HCT116 (cell line): ENCODE measurements at regions not wholly inside any gene's neighbourhood (a gene's known extent, or its start where the extent isn't known, plus 50 kb on each side); places are given as distances from the start of the nearest gene placed in this dataset.

Experiments used
- ATAC-seq: fragments of 200-7000 bp; cut with Tn5 transposase; 2 replicates; pipeline ENCODE4 v1.9.1; 2020; ENCODE audit warnings: mild to moderate bottlenecking, moderate library complexity
- BruUV-seq: library from RNA; stranded (reverse); fragments of 400-500 nt; replicated peaks from 2 replicates; lab custom pipeline; 2021; lab: Mats Ljungman, UMichigan
- CTCF ChIA-PET: fragments of 300-600 bp; sonication (Branson Sonifier 250); formaldehyde crosslinking; loops from one replicate; lab custom pipeline; 2021; ENCODE audit warnings: antibody characterized with exemption; lab: Charles Lee
- POLR2A ChIA-PET: fragments of 300-600, 350-600 bp; sonication (Branson Sonifier 250); formaldehyde crosslinking; loops from one replicate; lab custom pipeline; 2021; ENCODE audit warnings: antibody characterized with exemption; lab: Charles Lee
- RAD21 ChIA-PET, 2 experiments: fragments of 300-600 bp; sonication (Branson Sonifier 250); formaldehyde crosslinking; loops; one replicate each; lab custom pipeline; 2023; ENCODE audit warnings: low total read pairs in 2 of 2; ENCODE audit not compliant: uncharacterized antibody in 2 of 2, unreplicated experiment in 2 of 2, low non-redundant PET in 1 of 2; lab: Charles Lee
- DNase-seq: peaks from one replicate; pipeline ENCODE4 v3.0.0-alpha.2; 2010; ENCODE audit warnings: low read depth, low spot score
- H2AFZ ChIP-seq: fragments of 200-600 bp; shearing (Covaris generic), sonication (generic); 2 replicates; pipeline ENCODE4 v1.6.1; 2017; ENCODE audit warnings: low read depth, mixed run types, mixed read lengths, antibody characterized with exemption, low read length; ENCODE audit not compliant: poor library complexity, severe bottlenecking
- H3K27ac ChIP-seq: 2 replicates; pipeline ENCODE4 v1.5.1; 2012; ENCODE audit warnings: low read depth, low read length
- H3K27me3 ChIP-seq: fragments of 200-600 bp; sonication (generic); 2 replicates; pipeline ENCODE4 v1.6.1; 2016; ENCODE audit warnings: mixed run types, low read length, mixed read lengths; ENCODE audit not compliant: insufficient read depth
- H3K36me3 ChIP-seq, 2 experiments: fragments of 200-500 bp in 1 of 2; fragments of 200-600 bp in 1 of 2; sonication (Bioruptor generic) in 1 of 2; sonication (generic) in 1 of 2; 2 replicates each; pipeline versions ENCODE4 v1.5.1 to v1.6.1; 2014 to 2016; ENCODE audit warnings: low read length in 2 of 2, inconsistent platforms in 1 of 2, mixed read lengths in 1 of 2, mixed run types in 1 of 2; ENCODE audit not compliant: insufficient read depth in 2 of 2, control insufficient read depth in 1 of 2
- H3K4me1 ChIP-seq, 2 experiments: fragments of 200-600 bp in 1 of 2; sonication (generic) in 1 of 2; 2 replicates each; pipeline versions ENCODE4 v1.5.1 to v1.6.1; 2012 to 2017; ENCODE audit warnings: low read length in 2 of 2, inconsistent platforms in 1 of 2, mild to moderate bottlenecking in 1 of 2, mixed read lengths in 1 of 2, mixed run types in 1 of 2, moderate library complexity in 1 of 2; ENCODE audit not compliant: insufficient read depth in 2 of 2, control insufficient read depth in 1 of 2
- H3K4me2 ChIP-seq: fragments of 200-600 bp; sonication (generic); 2 replicates; pipeline ENCODE4 v1.6.1; 2017; ENCODE audit warnings: mixed run types, low read length, mixed read lengths
- H3K4me3 ChIP-seq, 2 experiments: fragments of 200-600 bp in 1 of 2; sonication (generic) in 1 of 2; replicated peaks in 1 of 2; 2 replicates each; pipeline ENCODE4 v1.5.1; 2011 to 2016; ENCODE audit warnings: low read length in 2 of 2, control low read depth in 1 of 2, low read depth in 1 of 2, mild to moderate bottlenecking in 1 of 2, mixed read lengths in 1 of 2, mixed run types in 1 of 2
- H3K79me2 ChIP-seq: fragments of 200-600 bp; sonication (generic); 2 replicates; pipeline ENCODE4 v1.6.1; 2017; ENCODE audit warnings: mild to moderate bottlenecking, mixed run types, low read length, moderate library complexity, mixed read lengths; ENCODE audit not compliant: insufficient read depth
- H3K9ac ChIP-seq: fragments of 200-600 bp; sonication (generic); 2 replicates; pipeline ENCODE4 v1.6.1; 2016; ENCODE audit warnings: low read length, mixed read lengths
- H3K9me2 ChIP-seq: fragments of 200-600 bp; sonication (generic), shearing (Covaris generic); 2 replicates; pipeline ENCODE4 v1.6.1; 2017; ENCODE audit warnings: mixed run types, mild to moderate bottlenecking, moderate library complexity; ENCODE audit not compliant: insufficient read depth
- H3K9me3 ChIP-seq, 2 experiments: fragments of 200-500 bp in 1 of 2; fragments of 200-600 bp in 1 of 2; sonication (Bioruptor generic) in 1 of 2; sonication (generic) in 1 of 2; 2 replicates each; pipeline ENCODE4 v1.6.1; 2014 to 2017; ENCODE audit warnings: low read length in 2 of 2, mixed read lengths in 2 of 2, inconsistent platforms in 1 of 2, low read depth in 1 of 2, mild to moderate bottlenecking in 1 of 2, mixed run types in 1 of 2, moderate library complexity in 1 of 2; ENCODE audit not compliant: control insufficient read depth in 1 of 2, insufficient read depth in 1 of 2
- H4K20me1 ChIP-seq: fragments of 200-600 bp; sonication (generic), shearing (Covaris generic); 2 replicates; pipeline ENCODE4 v1.6.1; 2017; ENCODE audit warnings: mixed run types, mild to moderate bottlenecking, moderate library complexity; ENCODE audit not compliant: insufficient read depth
- ATF3 ChIP-seq: IDR thresholded peaks from 2 replicates; pipeline ENCODE4 v1.6.1; 2012
- CBX3 ChIP-seq: IDR thresholded peaks from 2 replicates; pipeline ENCODE4 v1.6.1; 2012; ENCODE audit warnings: low read depth
- CEBPB ChIP-seq: IDR thresholded peaks from 2 replicates; pipeline ENCODE4 v1.6.1; 2012; ENCODE audit warnings: low read depth
- FOSL1 ChIP-seq: IDR thresholded peaks from 2 replicates; pipeline ENCODE4 v1.6.1; 2012; ENCODE audit warnings: low read depth
- MAX ChIP-seq: IDR thresholded peaks from 2 replicates; pipeline ENCODE4 v1.6.1; 2012
- POLR2AphosphoS5 ChIP-seq: IDR thresholded peaks from 2 replicates; pipeline ENCODE4 v1.6.1; 2011; ENCODE audit warnings: mild to moderate bottlenecking, low read depth, low read length, moderate library complexity
- REST ChIP-seq: IDR thresholded peaks from 2 replicates; pipeline ENCODE4 v1.6.1; 2012; ENCODE audit warnings: low read depth
- SIN3A ChIP-seq: IDR thresholded peaks from 2 replicates; pipeline ENCODE4 v1.6.1; 2012; ENCODE audit warnings: low read depth
- ZBTB33 ChIP-seq: IDR thresholded peaks from 2 replicates; pipeline ENCODE4 v1.6.1; 2011; ENCODE audit warnings: mild to moderate bottlenecking, low read length, moderate library complexity; ENCODE audit not compliant: insufficient replicate concordance; ENCODE audit errors: extremely low read depth
- intact Hi-C: fragments of 100-400 bp; cut with micrococcal nuclease; formaldehyde crosslinking; loops from 2 replicates; pipeline ENCODE4 v1.10.0; 2022

- intact Hi-C loops: no loop called here
- BruUV-seq: no TSS peak
- H3K4me2 ChIP-seq: no peak overlapping the region
- TF ChIP-seq MAX (no peak), CBX3 (no peak), SIN3A (no peak), ATF3 (no peak), POLR2AphosphoS5 (no peak), REST (no peak), ZBTB33 (no peak), FOSL1 (no peak), CEBPB (no peak)
- RAD21 ChIA-PET: no interaction called here
- no peak overlapping the region for H3K4me3 ChIP-seq
- ATAC-seq: no peak
- no peak overlapping the region for H3K27ac ChIP-seq
- no peak for DNase-seq
- H3K9ac ChIP-seq: no peak overlapping the region
- H3K9me2 ChIP-seq: no peaks in the 10 kb centered on the region
- no peaks in the 10 kb centered on the region for H3K36me3 ChIP-seq
- CTCF ChIA-PET: no interaction called here
- POLR2A ChIA-PET: no interaction called here
- no peaks in the 10 kb centered on the region for H3K9me3 ChIP-seq
- H3K27me3 ChIP-seq: peaks cover 37% of the 10 kb centered on the region
- no peaks in the 10 kb centered on the region for H3K79me2 ChIP-seq
- no peak overlapping the region for H2AFZ ChIP-seq
- no peaks in the 10 kb centered on the region for H3K4me1 ChIP-seq
- H4K20me1 ChIP-seq: no peaks in the 10 kb centered on the region; the same call in 1 of the 2 replicates
These were observed 120.9 kb upstream of the HS3ST2 start for GRCh38 chr16:22692916-22693637.
